ENCODE measurements at regions not wholly inside any gene's neighbourhood (a gene's known extent, or its start where the extent isn't known, plus 50 kb on each side); places are given as distances from the start of the nearest gene placed in this dataset.
A peak's percentile ranks its signal among the peaks of the same experiment; 100 is the strongest.

DNA sequence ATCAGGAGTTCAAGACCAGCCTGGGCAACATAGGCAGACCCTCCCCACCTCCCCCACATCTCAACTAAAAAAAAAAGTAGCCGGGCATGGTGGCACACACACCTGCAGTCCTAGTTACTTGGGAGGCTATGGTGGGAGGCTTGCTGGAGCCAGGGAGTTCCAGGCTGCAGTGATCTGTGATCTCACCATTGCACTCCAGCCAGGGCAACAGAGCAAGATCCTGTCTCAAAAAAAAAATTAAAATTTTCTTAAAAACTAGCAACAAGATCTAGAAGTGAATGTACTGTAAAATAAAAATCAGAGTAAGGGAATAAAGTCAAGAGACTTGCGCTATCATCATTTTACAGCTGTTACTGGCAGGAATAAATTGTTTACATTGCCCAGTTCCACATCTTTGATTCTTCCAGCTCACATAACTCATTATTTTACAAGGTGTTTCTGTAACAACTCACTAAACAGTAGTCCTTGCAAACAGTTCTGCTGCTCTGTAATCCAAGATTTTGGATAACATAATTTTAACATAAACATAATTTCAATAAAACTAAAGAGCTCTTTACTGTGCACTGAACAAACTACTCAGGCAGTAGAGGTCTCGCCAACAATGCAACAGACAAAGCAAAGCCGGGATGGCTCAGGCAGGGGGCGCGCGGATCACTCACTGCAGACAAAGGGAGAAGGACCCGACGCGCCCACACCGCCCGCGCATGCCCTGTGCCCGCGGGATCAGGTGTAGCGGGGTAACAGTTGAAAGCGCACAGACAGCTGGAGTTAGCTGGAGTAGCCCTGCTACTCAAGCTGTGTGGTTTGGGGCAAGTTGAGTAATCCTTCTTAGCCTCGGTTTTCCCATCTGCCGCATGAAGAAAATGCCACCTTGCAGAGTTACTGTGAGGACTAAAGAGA, 73.3 kb upstream of the NFE2L3 start:
- peak; percentile 94 for DNase-seq
- H3K36me3 Mint-ChIP-seq (ENCODE audit: unreplicated experiment): no peaks in the 10 kb centered on the region
- peak overlapping the region; percentile 94 for H3K27ac Mint-ChIP-seq (ENCODE audit: unreplicated experiment)
- TF ChIP-seq, protein P1, sequence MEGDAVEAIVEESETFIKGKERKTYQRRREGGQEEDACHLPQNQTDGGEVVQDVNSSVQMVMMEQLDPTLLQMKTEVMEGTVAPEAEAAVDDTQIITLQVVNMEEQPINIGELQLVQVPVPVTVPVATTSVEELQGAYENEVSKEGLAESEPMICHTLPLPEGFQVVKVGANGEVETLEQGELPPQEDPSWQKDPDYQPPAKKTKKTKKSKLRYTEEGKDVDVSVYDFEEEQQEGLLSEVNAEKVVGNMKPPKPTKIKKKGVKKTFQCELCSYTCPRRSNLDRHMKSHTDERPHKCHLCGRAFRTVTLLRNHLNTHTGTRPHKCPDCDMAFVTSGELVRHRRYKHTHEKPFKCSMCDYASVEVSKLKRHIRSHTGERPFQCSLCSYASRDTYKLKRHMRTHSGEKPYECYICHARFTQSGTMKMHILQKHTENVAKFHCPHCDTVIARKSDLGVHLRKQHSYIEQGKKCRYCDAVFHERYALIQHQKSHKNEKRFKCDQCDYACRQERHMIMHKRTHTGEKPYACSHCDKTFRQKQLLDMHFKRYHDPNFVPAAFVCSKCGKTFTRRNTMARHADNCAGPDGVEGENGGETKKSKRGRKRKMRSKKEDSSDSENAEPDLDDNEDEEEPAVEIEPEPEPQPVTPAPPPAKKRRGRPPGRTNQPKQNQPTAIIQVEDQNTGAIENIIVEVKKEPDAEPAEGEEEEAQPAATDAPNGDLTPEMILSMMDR (IDR thresholded peaks at IDR 0.05; ENCODE audit: partially characterized antibody, unreplicated experiment): no peak
- H3K9me3 Mint-ChIP-seq (ENCODE audit: unreplicated experiment): peaks cover 10% of the 10 kb centered on the region
- H3K27me3 Mint-ChIP-seq (ENCODE audit: unreplicated experiment): peaks cover 6% of the 10 kb centered on the region
- H3K4me3 Mint-ChIP-seq (ENCODE audit: unreplicated experiment): peak overlapping the region; percentile 34
- peaks cover 31% of the 10 kb centered on the region for H3K4me1 Mint-ChIP-seq (ENCODE audit: low read depth, unreplicated experiment)

GRCh38 chr7:26081638-26082037, 70.4 kb upstream of the NFE2L3 start:
- TF ChIP-seq, protein P1 (IDR thresholded peaks at IDR 0.05; ENCODE audit: partially characterized antibody, unreplicated experiment): no peak
- peak overlapping the region; percentile 88 for H3K27ac Mint-ChIP-seq (ENCODE audit: unreplicated experiment)
- peak; percentile 51 for DNase-seq
- peaks cover 6% of the 10 kb centered on the region for H3K27me3 Mint-ChIP-seq (ENCODE audit: unreplicated experiment)
- H3K4me3 Mint-ChIP-seq (ENCODE audit: unreplicated experiment): peak overlapping the region; percentile 16
- H3K36me3 Mint-ChIP-seq (ENCODE audit: unreplicated experiment): peaks cover 6% of the 10 kb centered on the region
- peaks cover 31% of the 10 kb centered on the region for H3K4me1 Mint-ChIP-seq (ENCODE audit: low read depth, unreplicated experiment)
- H3K9me3 Mint-ChIP-seq (ENCODE audit: unreplicated experiment): peaks cover 12% of the 10 kb centered on the region

GRCh38 chr7:26083113-26083512, 68.9 kb upstream of the NFE2L3 start:
- H3K36me3 Mint-ChIP-seq (ENCODE audit: unreplicated experiment): peaks cover 6% of the 10 kb centered on the region
- peaks cover 6% of the 10 kb centered on the region for H3K27me3 Mint-ChIP-seq (ENCODE audit: unreplicated experiment)
- H3K4me1 Mint-ChIP-seq (ENCODE audit: low read depth, unreplicated experiment): peaks cover 41% of the 10 kb centered on the region
- H3K9me3 Mint-ChIP-seq (ENCODE audit: unreplicated experiment): peaks cover 12% of the 10 kb centered on the region
- DNase-seq: no peak
- H3K4me3 Mint-ChIP-seq (ENCODE audit: unreplicated experiment): peak overlapping the region; percentile 47
- H3K27ac Mint-ChIP-seq (ENCODE audit: unreplicated experiment): peak overlapping the region; percentile 59
- TF ChIP-seq, protein P1 (IDR thresholded peaks at IDR 0.05; ENCODE audit: partially characterized antibody, unreplicated experiment): no peak

DNA sequence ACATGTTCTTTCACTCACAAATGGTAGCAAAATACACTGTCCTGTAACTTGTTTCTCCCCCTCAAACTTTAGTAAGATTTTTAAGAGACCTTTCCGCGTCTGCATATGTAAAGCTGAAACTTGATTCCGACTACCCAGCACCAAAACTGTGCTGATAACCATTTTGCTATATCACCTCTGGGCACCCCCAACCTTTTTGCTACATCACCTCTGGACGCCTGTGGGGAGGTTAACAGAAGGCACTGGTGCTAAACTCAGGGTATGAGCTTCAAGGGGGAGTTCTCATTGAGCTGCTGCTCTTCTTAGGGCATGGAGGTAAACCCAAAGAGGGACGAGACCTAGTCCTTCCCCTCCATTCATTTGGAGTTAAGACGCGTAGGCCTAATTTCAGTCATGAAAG, 67.6 kb upstream of the NFE2L3 start:
- Mint-ChIP-seq H3K27me3 (ENCODE audit: unreplicated experiment) (peaks cover 3% of the 10 kb centered on the region), H3K27ac (ENCODE audit: unreplicated experiment) (peak overlapping the region; percentile 6), H3K36me3 (ENCODE audit: unreplicated experiment) (peaks cover 6% of the 10 kb centered on the region), H3K4me1 (ENCODE audit: low read depth, unreplicated experiment) (peaks cover 37% of the 10 kb centered on the region), H3K9me3 (ENCODE audit: unreplicated experiment) (peaks cover 5% of the 10 kb centered on the region), H3K4me3 (ENCODE audit: unreplicated experiment) (no peak overlapping the region)
- no peak for DNase-seq
- TF ChIP-seq, protein P1 (IDR thresholded peaks at IDR 0.05; ENCODE audit: partially characterized antibody, unreplicated experiment): no peak

DNA sequence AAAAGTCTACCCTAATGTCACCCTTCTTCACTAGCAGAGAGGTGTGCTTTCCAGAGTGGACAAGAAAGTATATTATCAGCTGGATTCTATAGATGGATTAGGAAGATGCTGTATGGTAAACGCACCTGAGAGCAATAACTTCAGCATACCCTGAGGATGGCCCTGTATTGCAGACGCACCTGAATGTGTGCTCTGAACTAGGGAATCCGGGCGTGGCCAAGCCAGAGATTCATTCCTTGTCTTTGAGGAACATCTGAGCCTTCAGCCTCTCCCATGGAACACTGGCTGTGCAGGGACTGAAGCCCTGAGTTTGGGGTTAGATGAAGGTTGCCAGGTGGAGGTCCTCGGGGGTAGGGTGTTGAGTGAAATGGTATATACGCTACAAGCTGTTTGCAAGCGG, 66.2 kb upstream of the NFE2L3 start:
- peaks cover 2% of the 10 kb centered on the region for H3K27me3 Mint-ChIP-seq (ENCODE audit: unreplicated experiment)
- peaks cover 6% of the 10 kb centered on the region for H3K36me3 Mint-ChIP-seq (ENCODE audit: unreplicated experiment)
- DNase-seq: no peak
- peaks cover 33% of the 10 kb centered on the region for H3K4me1 Mint-ChIP-seq (ENCODE audit: low read depth, unreplicated experiment)
- no peak overlapping the region for H3K27ac Mint-ChIP-seq (ENCODE audit: unreplicated experiment)
- H3K9me3 Mint-ChIP-seq (ENCODE audit: unreplicated experiment): peaks cover 4% of the 10 kb centered on the region
- TF ChIP-seq, protein P1 (IDR thresholded peaks at IDR 0.05; ENCODE audit: partially characterized antibody, unreplicated experiment): no peak
- no peak overlapping the region for H3K4me3 Mint-ChIP-seq (ENCODE audit: unreplicated experiment)

Data from glutamatergic neuron (in vitro differentiated cells).